Central memory CD8-positive, alpha-beta T cell (primary cell): ENCODE measurements at regions not wholly inside any gene's neighbourhood (a gene's known extent, or its start where the extent isn't known, plus 50 kb on each side); places are given as distances from the start of the nearest gene placed in this dataset.
A peak's percentile ranks its signal among the peaks of the same experiment; 100 is the strongest.

Source experiments
- ATAC-seq: fragments of 150-1000 bp; cut with Tn5 transposase; replicated peaks from 2 replicates; pipeline ENCODE4 v1.10.0; 2022; ENCODE audit warnings: mild to moderate bottlenecking, moderate FRiP score, moderate number of reproducible peaks; ENCODE audit not compliant: poor library complexity, severe bottlenecking; ENCODE audit errors: extremely low read depth
- DNase-seq, 2 donors: peaks; one replicate each; pipeline ENCODE4 v3.0.0; 2021; ENCODE audit warnings: low spot score in 2 of 2
- H3K27ac Mint-ChIP-seq: one replicate; pipeline ENCODE4 v1.8.0; 2022; ENCODE audit warnings: low read depth, mild to moderate bottlenecking, moderate library complexity, mixed read lengths
- H3K27me3 Mint-ChIP-seq: one replicate; pipeline ENCODE4 v1.8.0; 2022; ENCODE audit warnings: mixed read lengths
- H3K36me3 Mint-ChIP-seq: one replicate; pipeline ENCODE4 v1.8.0; 2022; ENCODE audit warnings: mild to moderate bottlenecking, moderate library complexity, mixed read lengths; ENCODE audit not compliant: insufficient read depth
- H3K4me1 Mint-ChIP-seq: one replicate; pipeline ENCODE4 v1.8.0; 2022; ENCODE audit warnings: mixed read lengths
- H3K4me3 Mint-ChIP-seq: one replicate; pipeline ENCODE4 v1.8.0; 2022; ENCODE audit warnings: mild to moderate bottlenecking, moderate library complexity, mixed read lengths
- H3K9me3 Mint-ChIP-seq: one replicate; pipeline ENCODE4 v1.8.0; 2022; ENCODE audit warnings: mixed read lengths

DNA sequence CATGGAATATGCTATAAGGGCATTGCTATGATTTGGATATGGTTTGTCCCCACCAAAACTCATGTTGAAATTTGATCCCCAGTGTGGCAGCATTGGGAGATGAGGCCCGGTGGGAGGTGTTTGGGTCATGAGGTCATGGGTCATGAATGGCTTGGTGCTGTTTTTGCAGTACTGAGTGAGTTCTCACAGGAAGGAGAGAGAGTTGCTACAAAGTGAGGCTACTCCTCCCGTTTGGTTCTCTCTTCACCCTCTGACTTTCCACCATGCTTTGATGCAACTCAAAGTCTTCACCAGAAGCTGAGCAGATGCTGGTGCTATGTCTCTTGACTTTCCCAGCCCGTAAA lies 388.1 kb upstream of the TMPO start:
- no peaks in the 10 kb centered on the region for H3K27me3 Mint-ChIP-seq
- H3K4me3 Mint-ChIP-seq, result no peak overlapping the region
- peaks cover 4% of the 10 kb centered on the region for H3K9me3 Mint-ChIP-seq
- DNase-seq, result no peak
- no peaks in the 10 kb centered on the region for H3K4me1 Mint-ChIP-seq
- no peak overlapping the region for H3K27ac Mint-ChIP-seq
- H3K36me3 Mint-ChIP-seq, result no peaks in the 10 kb centered on the region
- peak; percentile 24 for ATAC-seq

GRCh38 chr12:98127854-98128253 lies 387.5 kb upstream of the TMPO start:
- H3K4me1 Mint-ChIP-seq, result no peaks in the 10 kb centered on the region
- peaks cover 4% of the 10 kb centered on the region for H3K9me3 Mint-ChIP-seq
- no peak for DNase-seq
- ATAC-seq, result no peak
- H3K36me3 Mint-ChIP-seq, result no peaks in the 10 kb centered on the region
- no peak overlapping the region for H3K27ac Mint-ChIP-seq
- no peak overlapping the region for H3K4me3 Mint-ChIP-seq
- H3K27me3 Mint-ChIP-seq, result no peaks in the 10 kb centered on the region

DNA sequence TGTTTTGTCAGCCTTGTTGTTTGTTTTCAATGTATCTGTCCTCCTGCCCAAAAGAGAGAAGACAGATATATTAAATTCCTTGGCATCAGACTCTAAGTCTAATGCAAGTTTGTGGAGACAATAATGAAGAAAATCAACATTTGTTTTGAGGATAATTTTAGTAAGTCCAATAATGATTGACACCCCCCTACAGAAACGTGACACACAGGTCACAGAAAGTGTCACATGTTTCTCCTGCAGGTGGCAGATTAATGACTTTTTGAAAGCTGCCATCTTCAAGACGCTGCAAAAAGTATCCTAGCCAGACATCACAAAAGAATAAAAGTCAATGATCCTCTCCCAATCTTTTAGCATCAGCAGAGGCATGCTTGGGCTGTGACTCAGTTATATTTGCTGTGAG lies 378.8 kb upstream of the TMPO start:
- no peaks in the 10 kb centered on the region for H3K4me1 Mint-ChIP-seq
- H3K27ac Mint-ChIP-seq, result no peak overlapping the region
- no peak for ATAC-seq
- H3K9me3 Mint-ChIP-seq, result no peaks in the 10 kb centered on the region
- H3K4me3 Mint-ChIP-seq, result no peak overlapping the region
- no peaks in the 10 kb centered on the region for H3K36me3 Mint-ChIP-seq
- H3K27me3 Mint-ChIP-seq, result no peaks in the 10 kb centered on the region
- DNase-seq, result no peak

- Mint-ChIP-seq H3K27ac (no peak overlapping the region), H3K4me3 (no peak overlapping the region), H3K9me3 (no peaks in the 10 kb centered on the region), H3K36me3 (no peaks in the 10 kb centered on the region), H3K4me1 (no peaks in the 10 kb centered on the region), H3K27me3 (no peaks in the 10 kb centered on the region)
- DNase-seq, result no peak
- no peak for ATAC-seq
Measured at GRCh38 chr12:98137278-98137677, 378.1 kb upstream of the TMPO start.

DNA sequence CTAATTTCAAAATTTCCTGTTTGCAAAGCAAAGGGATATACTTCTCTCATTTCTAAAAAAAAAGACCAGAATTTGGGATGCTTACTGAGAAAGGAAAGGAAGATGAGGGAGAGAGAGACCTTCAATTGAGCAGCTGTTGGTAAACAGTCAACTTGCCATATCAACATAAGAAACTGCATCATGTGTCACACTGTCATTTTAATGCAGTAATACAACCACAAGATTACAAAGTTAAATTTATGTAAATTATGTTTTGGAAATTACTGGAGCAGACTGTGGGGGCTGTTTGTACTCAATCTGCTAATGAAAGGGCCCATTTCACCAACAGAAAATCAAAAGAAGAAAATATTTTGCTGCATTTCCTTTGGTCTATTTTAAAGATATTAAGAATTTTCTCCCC lies 370.4 kb upstream of the TMPO start:
- Mint-ChIP-seq H3K9me3 (no peaks in the 10 kb centered on the region), H3K27me3 (no peaks in the 10 kb centered on the region), H3K4me1 (no peaks in the 10 kb centered on the region), H3K4me3 (no peak overlapping the region), H3K36me3 (no peaks in the 10 kb centered on the region), H3K27ac (no peak overlapping the region)
- DNase-seq (no peak), ATAC-seq (no peak)

DNA sequence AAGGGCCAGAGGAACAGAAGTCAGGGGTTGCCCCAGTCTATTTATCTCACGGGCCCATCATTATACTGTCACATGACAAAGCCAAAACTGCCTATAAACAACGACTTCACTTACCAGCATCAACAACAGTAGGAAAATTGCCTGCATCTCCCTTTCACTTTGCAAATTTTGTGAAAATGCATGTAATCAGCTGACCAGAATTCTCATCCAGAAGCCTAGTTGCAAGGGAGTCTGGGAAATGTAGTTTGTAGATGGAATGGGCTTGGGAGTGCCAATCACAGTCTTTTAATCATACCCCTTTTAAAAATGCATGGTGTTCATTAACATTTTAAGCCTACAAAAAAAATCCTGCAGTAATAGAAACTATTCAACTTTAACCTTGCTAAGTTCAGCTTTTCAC lies 369.3 kb upstream of the TMPO start:
- Mint-ChIP-seq H3K4me1 (no peaks in the 10 kb centered on the region), H3K9me3 (no peaks in the 10 kb centered on the region), H3K36me3 (no peaks in the 10 kb centered on the region), H3K4me3 (no peak overlapping the region), H3K27ac (no peak overlapping the region), H3K27me3 (no peaks in the 10 kb centered on the region)
- ATAC-seq (no peak), DNase-seq (no peak)

GRCh38 chr12:98146487-98146886 lies 368.9 kb upstream of the TMPO start:
- no peaks in the 10 kb centered on the region for H3K9me3 Mint-ChIP-seq
- ATAC-seq (no peak), DNase-seq (no peak)
- no peaks in the 10 kb centered on the region for H3K36me3 Mint-ChIP-seq
- H3K27me3 Mint-ChIP-seq, result no peaks in the 10 kb centered on the region
- no peak overlapping the region for H3K4me3 Mint-ChIP-seq
- no peaks in the 10 kb centered on the region for H3K4me1 Mint-ChIP-seq
- H3K27ac Mint-ChIP-seq, result no peak overlapping the region

GRCh38 chr12:98149270-98149669 lies 366.1 kb upstream of the TMPO start:
- no peaks in the 10 kb centered on the region for H3K36me3 Mint-ChIP-seq
- H3K4me1 Mint-ChIP-seq, result no peaks in the 10 kb centered on the region
- ATAC-seq (no peak), DNase-seq (no peak)
- no peaks in the 10 kb centered on the region for H3K9me3 Mint-ChIP-seq
- no peak overlapping the region for H3K4me3 Mint-ChIP-seq
- H3K27me3 Mint-ChIP-seq, result no peaks in the 10 kb centered on the region
- H3K27ac Mint-ChIP-seq, result no peak overlapping the region

DNA sequence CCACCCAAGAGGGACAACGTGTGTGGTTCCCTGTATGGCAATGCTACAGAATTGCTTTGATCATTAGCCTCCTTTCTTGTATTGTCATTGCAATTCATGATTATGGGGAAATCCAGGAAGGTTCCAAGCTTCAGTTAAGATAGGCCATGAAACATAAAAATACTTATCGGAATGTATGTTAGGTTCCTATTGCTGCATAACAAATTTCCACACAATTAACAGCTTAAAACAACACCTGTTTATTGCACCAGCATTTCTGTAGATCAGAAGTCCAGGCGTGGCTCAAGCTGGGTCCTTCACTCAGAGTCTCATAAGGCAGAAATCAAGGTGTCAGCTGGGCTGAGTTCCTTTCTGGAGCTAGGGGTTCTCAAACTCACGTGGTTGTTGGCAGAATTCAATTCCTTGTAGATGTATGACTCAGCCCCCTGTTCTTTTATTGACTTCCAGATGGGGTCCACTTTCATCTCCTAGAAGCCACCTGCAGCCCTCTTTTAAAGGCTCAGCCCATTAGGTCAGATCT lies 365.6 kb upstream of the TMPO start:
- H3K4me3 Mint-ChIP-seq, result no peak overlapping the region
- no peaks in the 10 kb centered on the region for H3K4me1 Mint-ChIP-seq
- H3K36me3 Mint-ChIP-seq, result no peaks in the 10 kb centered on the region
- H3K27ac Mint-ChIP-seq, result no peak overlapping the region
- no peaks in the 10 kb centered on the region for H3K27me3 Mint-ChIP-seq
- ATAC-seq (no peak), DNase-seq (no peak)
- no peaks in the 10 kb centered on the region for H3K9me3 Mint-ChIP-seq

GRCh38 chr12:98151105-98151590 lies 364.2 kb upstream of the TMPO start:
- Mint-ChIP-seq H3K4me3 (no peak overlapping the region), H3K9me3 (no peaks in the 10 kb centered on the region), H3K27me3 (peaks cover 1% of the 10 kb centered on the region), H3K36me3 (no peaks in the 10 kb centered on the region), H3K4me1 (no peaks in the 10 kb centered on the region), H3K27ac (no peak overlapping the region)
- DNase-seq (no peak), ATAC-seq (no peak)

DNA sequence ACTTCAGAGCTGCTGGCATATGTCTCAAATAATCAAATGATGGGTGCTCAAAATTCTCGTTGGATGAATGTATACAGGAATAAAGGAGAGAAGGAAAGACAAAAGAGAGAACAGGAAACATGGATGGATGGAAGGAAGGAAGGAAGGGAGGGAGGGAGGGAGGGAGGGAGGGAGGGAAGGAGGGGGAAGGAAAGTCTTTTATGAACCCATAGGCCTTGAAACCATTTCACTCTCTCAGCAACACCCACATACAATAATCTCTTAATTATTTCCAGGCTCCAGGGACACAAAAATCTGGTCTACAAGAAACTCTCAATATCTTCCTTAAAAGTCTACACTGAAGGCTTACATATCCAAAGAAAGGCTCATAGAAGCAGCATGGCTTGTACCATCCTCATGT lies 363.4 kb upstream of the TMPO start:
- H3K9me3 Mint-ChIP-seq, result no peaks in the 10 kb centered on the region
- H3K36me3 Mint-ChIP-seq, result no peaks in the 10 kb centered on the region
- no peak for ATAC-seq

GRCh38 chr12:98154850-98155249 lies 360.5 kb upstream of the TMPO start:
- DNase-seq (no peak), ATAC-seq (no peak)
- no peaks in the 10 kb centered on the region for H3K9me3 Mint-ChIP-seq
- no peaks in the 10 kb centered on the region for H3K36me3 Mint-ChIP-seq
- H3K4me3 Mint-ChIP-seq, result no peak overlapping the region
- H3K27me3 Mint-ChIP-seq, result peaks cover 17% of the 10 kb centered on the region
- H3K27ac Mint-ChIP-seq, result no peak overlapping the region
- no peaks in the 10 kb centered on the region for H3K4me1 Mint-ChIP-seq

More for the DNA sequence above, 363.4 kb upstream of the TMPO start:
- H3K4me1 Mint-ChIP-seq, result no peaks in the 10 kb centered on the region
- H3K27me3 Mint-ChIP-seq, result peaks cover 9% of the 10 kb centered on the region
- no peak overlapping the region for H3K27ac Mint-ChIP-seq
- DNase-seq, result no peak
- no peak overlapping the region for H3K4me3 Mint-ChIP-seq

DNA sequence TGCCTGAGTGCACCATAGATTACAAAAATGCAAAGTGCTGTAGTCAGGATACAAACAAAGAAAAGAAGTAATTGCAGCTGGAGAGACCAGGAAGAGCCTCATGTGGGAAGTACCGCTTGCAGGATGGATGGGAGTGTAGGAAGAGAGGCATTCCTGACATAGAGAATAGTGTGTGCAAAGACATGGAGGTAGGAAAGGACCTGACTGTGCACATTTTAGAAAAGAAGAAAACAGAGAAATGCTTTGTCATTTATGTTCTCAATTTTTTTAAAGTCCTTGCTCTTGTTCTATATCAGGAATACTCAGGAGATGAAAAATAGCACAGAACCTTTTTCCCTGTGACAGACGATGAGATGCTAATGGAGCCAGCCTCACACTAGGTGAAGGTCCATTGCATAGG lies 358.7 kb upstream of the TMPO start:
- no peak overlapping the region for H3K27ac Mint-ChIP-seq
- H3K9me3 Mint-ChIP-seq, result no peaks in the 10 kb centered on the region
- DNase-seq (no peak), ATAC-seq (no peak)
- peaks cover 17% of the 10 kb centered on the region for H3K27me3 Mint-ChIP-seq
- H3K4me1 Mint-ChIP-seq, result no peaks in the 10 kb centered on the region
- no peaks in the 10 kb centered on the region for H3K36me3 Mint-ChIP-seq
- no peak overlapping the region for H3K4me3 Mint-ChIP-seq
